GM23338 (cell line): ENCODE measurements at regions not wholly inside any gene's neighbourhood (a gene's known extent, or its start where the extent isn't known, plus 50 kb on each side); places are given as distances from the start of the nearest gene placed in this dataset.

Experiments
- ATAC-seq: fragments of 200-7000 bp; cut with Tn5 transposase; 3 replicates; pipeline ENCODE4 v1.9.1; 2020
- DNase-seq: peaks from one replicate; pipeline ENCODE4 v3.0.0-alpha.2; 2015; ENCODE audit warnings: low spot score
- H2AFZ ChIP-seq: fragments of 200-600 bp; sonication (generic); 2 replicates; pipeline ENCODE4 v1.8.0; 2016; ENCODE audit warnings: antibody characterized with exemption, mild to moderate bottlenecking, moderate library complexity
- H3F3A ChIP-seq: fragments of 200-600 bp; sonication (generic); replicated peaks from 2 replicates; pipeline ENCODE4 v1.8.0; 2017; ENCODE audit warnings: antibody characterized with exemption, mixed run types, low read depth
- H3K27ac ChIP-seq: fragments of 200-600 bp; sonication (generic); 2 replicates; pipeline ENCODE4 v1.6.1; 2016; ENCODE audit warnings: low read depth
- H3K27me3 ChIP-seq: fragments of 200-600 bp; sonication (generic); 2 replicates; pipeline ENCODE4 v1.8.0; 2016; ENCODE audit warnings: mild to moderate bottlenecking, mixed run types, moderate library complexity; ENCODE audit not compliant: insufficient read depth
- H3K36me3 ChIP-seq: fragments of 200-600 bp; sonication (generic); 2 replicates; pipeline ENCODE4 v1.8.0; 2016; ENCODE audit warnings: mild to moderate bottlenecking; ENCODE audit not compliant: insufficient read depth
- H3K4me1 ChIP-seq: fragments of 200-600 bp; sonication (generic); 2 replicates; pipeline ENCODE4 v1.8.0; 2016; ENCODE audit warnings: mild to moderate bottlenecking, moderate library complexity; ENCODE audit not compliant: insufficient read depth
- H3K4me2 ChIP-seq: fragments of 200-600 bp; sonication (generic); 2 replicates; pipeline ENCODE4 v1.7.1; 2017; ENCODE audit warnings: mixed run types
- H3K4me3 ChIP-seq: fragments of 200-600 bp; sonication (generic); 2 replicates; pipeline ENCODE4 v1.6.1; 2016; ENCODE audit warnings: mixed run types
- H3K79me2 ChIP-seq: fragments of 200-600 bp; sonication (generic); replicated peaks from 2 replicates; pipeline ENCODE4 v1.8.0; 2017; ENCODE audit warnings: mild to moderate bottlenecking; ENCODE audit not compliant: insufficient read depth
- H3K9me2 ChIP-seq: fragments of 200-600 bp; sonication (generic); 2 replicates; pipeline ENCODE4 v1.8.0; 2017; ENCODE audit not compliant: insufficient read depth
- H4K20me1 ChIP-seq: fragments of 200-600 bp; sonication (generic); replicated peaks from 2 replicates; pipeline ENCODE4 v1.8.0; 2017; ENCODE audit warnings: mild to moderate bottlenecking; ENCODE audit not compliant: insufficient read depth
- H3K27ac Mint-ChIP-seq: 2 replicates; pipeline ENCODE4 v1.8.0; 2020; ENCODE audit warnings: inconsistent platforms, mild to moderate bottlenecking, moderate library complexity, mixed read lengths
- H3K27me3 Mint-ChIP-seq: 3 replicates; pipeline ENCODE4 v1.8.0; 2022; ENCODE audit warnings: low read depth, mild to moderate bottlenecking, moderate library complexity, mixed read lengths, inconsistent platforms; ENCODE audit not compliant: insufficient read depth, poor library complexity
- H3K36me3 Mint-ChIP-seq: 3 replicates; pipeline ENCODE4 v1.8.0; 2021; ENCODE audit warnings: low read depth, mild to moderate bottlenecking, inconsistent platforms, moderate library complexity, mixed read lengths
- H3K4me1 Mint-ChIP-seq: 3 replicates; pipeline ENCODE4 v1.8.0; 2020; ENCODE audit warnings: mild to moderate bottlenecking, inconsistent platforms, mixed read lengths
- H3K4me3 Mint-ChIP-seq: 3 replicates; pipeline ENCODE4 v1.8.0; 2021; ENCODE audit warnings: moderate library complexity, mild to moderate bottlenecking, inconsistent platforms, mixed read lengths
- H3K9me3 Mint-ChIP-seq: 3 replicates; pipeline ENCODE4 v1.8.0; 2020; ENCODE audit warnings: moderate library complexity, mild to moderate bottlenecking, inconsistent platforms, mixed read lengths
- CREB1 ChIP-seq: fragments of 250-450 bp; sonication (Bioruptor Pico); IDR thresholded peaks from 2 replicates; pipeline ENCODE4 v1.5.0; 2020; ENCODE audit warnings: low read depth, mild to moderate bottlenecking, moderate library complexity
- CTCF ChIP-seq, 2 experiments: fragments of 200-600 bp in 1 of 2; sonication (generic) in 1 of 2; conservative IDR thresholded peaks; 2 replicates each; pipeline versions ENCODE4 v1.5.1 to v1.6.1; 2016 to 2017; ENCODE audit warnings: antibody characterized with exemption in 2 of 2, low read depth in 2 of 2, mild to moderate bottlenecking in 2 of 2, moderate library complexity in 1 of 2
- EZH2 ChIP-seq: fragments of 200-600 bp; sonication (generic); IDR thresholded peaks from one replicate; pipeline ENCODE4 v1.8.0; 2017; ENCODE audit warnings: antibody characterized with exemption, mild to moderate bottlenecking, low read depth; ENCODE audit not compliant: unreplicated experiment
- EZH2phosphoT487 ChIP-seq: fragments of 200-600 bp; sonication (generic); IDR thresholded peaks from one replicate; pipeline ENCODE4 v1.8.1; 2018; ENCODE audit warnings: antibody characterized with exemption; ENCODE audit not compliant: unreplicated experiment
- JUNB ChIP-seq: IDR thresholded peaks from one replicate; pipeline ENCODE4 v1.6.1; 2016; ENCODE audit warnings: antibody characterized with exemption; ENCODE audit not compliant: unreplicated experiment
- NANOG ChIP-seq: IDR thresholded peaks from 2 replicates; pipeline ENCODE4 v1.6.1; 2016; ENCODE audit warnings: antibody characterized with exemption, borderline replicate concordance
- POLR2AphosphoS5 ChIP-seq: IDR thresholded peaks from 2 replicates; pipeline ENCODE4 v1.6.1; 2016; ENCODE audit warnings: antibody characterized with exemption, low read depth
- STAT1 ChIP-seq: IDR thresholded peaks from one replicate; pipeline ENCODE4 v1.6.1; 2016; ENCODE audit warnings: antibody characterized with exemption; ENCODE audit not compliant: unreplicated experiment
- ZNF114 ChIP-seq: fragments of 250-450 bp; sonication (Bioruptor Pico); IDR thresholded peaks from 2 replicates; pipeline ENCODE4 v1.5.0; 2020; ENCODE audit warnings: mild to moderate bottlenecking, moderate library complexity
- ZNF331 ChIP-seq: fragments of 250-450 bp; sonication (Bioruptor Pico); IDR thresholded peaks from 2 replicates; pipeline ENCODE4 v1.5.0; 2020; ENCODE audit warnings: low read depth, mild to moderate bottlenecking, moderate library complexity
- TF ChIP-seq, protein P1 (sequence below): fragments of 250-450 bp; sonication (Bioruptor Pico); IDR thresholded peaks from 2 replicates; pipeline ENCODE4 v1.5.0; 2020; ENCODE audit warnings: mild to moderate bottlenecking, moderate library complexity
- TF ChIP-seq, protein P2 (sequence below): IDR thresholded peaks from 2 replicates; pipeline ENCODE4 v1.6.1; 2016; ENCODE audit warnings: antibody characterized with exemption
- TF ChIP-seq, protein P3 (sequence below): IDR thresholded peaks from one replicate; pipeline ENCODE4 v1.6.1; 2018; ENCODE audit warnings: antibody characterized with exemption; ENCODE audit not compliant: unreplicated experiment

- Mint-ChIP-seq H3K36me3 (no peaks in the 10 kb centered on the region; the same call in 2 of the 3 replicates), H3K27me3 (peaks cover 4% of the 10 kb centered on the region), H3K9me3 (no peaks in the 10 kb centered on the region; the same call in 1 of the 3 replicates), H3K4me3 (no peak overlapping the region), H3K4me1 (peaks cover 13% of the 10 kb centered on the region), H3K27ac (no peak overlapping the region)
- Histone ChIP-seq H3K4me2 (no peak overlapping the region), H3K27me3 (no peaks in the 10 kb centered on the region), H3K27ac (no peak overlapping the region), H3K4me3 (no peak overlapping the region), H3K79me2 (no peaks in the 10 kb centered on the region), H3K36me3 (no peaks in the 10 kb centered on the region), H4K20me1 (no peaks in the 10 kb centered on the region), H2AFZ (no peak overlapping the region), H3K9me2 (no peaks in the 10 kb centered on the region), H3F3A (no peaks in the 10 kb centered on the region), H3K4me1 (peaks cover 4% of the 10 kb centered on the region)
- DNase-seq: no peak
- TF ChIP-seq, protein P1, sequence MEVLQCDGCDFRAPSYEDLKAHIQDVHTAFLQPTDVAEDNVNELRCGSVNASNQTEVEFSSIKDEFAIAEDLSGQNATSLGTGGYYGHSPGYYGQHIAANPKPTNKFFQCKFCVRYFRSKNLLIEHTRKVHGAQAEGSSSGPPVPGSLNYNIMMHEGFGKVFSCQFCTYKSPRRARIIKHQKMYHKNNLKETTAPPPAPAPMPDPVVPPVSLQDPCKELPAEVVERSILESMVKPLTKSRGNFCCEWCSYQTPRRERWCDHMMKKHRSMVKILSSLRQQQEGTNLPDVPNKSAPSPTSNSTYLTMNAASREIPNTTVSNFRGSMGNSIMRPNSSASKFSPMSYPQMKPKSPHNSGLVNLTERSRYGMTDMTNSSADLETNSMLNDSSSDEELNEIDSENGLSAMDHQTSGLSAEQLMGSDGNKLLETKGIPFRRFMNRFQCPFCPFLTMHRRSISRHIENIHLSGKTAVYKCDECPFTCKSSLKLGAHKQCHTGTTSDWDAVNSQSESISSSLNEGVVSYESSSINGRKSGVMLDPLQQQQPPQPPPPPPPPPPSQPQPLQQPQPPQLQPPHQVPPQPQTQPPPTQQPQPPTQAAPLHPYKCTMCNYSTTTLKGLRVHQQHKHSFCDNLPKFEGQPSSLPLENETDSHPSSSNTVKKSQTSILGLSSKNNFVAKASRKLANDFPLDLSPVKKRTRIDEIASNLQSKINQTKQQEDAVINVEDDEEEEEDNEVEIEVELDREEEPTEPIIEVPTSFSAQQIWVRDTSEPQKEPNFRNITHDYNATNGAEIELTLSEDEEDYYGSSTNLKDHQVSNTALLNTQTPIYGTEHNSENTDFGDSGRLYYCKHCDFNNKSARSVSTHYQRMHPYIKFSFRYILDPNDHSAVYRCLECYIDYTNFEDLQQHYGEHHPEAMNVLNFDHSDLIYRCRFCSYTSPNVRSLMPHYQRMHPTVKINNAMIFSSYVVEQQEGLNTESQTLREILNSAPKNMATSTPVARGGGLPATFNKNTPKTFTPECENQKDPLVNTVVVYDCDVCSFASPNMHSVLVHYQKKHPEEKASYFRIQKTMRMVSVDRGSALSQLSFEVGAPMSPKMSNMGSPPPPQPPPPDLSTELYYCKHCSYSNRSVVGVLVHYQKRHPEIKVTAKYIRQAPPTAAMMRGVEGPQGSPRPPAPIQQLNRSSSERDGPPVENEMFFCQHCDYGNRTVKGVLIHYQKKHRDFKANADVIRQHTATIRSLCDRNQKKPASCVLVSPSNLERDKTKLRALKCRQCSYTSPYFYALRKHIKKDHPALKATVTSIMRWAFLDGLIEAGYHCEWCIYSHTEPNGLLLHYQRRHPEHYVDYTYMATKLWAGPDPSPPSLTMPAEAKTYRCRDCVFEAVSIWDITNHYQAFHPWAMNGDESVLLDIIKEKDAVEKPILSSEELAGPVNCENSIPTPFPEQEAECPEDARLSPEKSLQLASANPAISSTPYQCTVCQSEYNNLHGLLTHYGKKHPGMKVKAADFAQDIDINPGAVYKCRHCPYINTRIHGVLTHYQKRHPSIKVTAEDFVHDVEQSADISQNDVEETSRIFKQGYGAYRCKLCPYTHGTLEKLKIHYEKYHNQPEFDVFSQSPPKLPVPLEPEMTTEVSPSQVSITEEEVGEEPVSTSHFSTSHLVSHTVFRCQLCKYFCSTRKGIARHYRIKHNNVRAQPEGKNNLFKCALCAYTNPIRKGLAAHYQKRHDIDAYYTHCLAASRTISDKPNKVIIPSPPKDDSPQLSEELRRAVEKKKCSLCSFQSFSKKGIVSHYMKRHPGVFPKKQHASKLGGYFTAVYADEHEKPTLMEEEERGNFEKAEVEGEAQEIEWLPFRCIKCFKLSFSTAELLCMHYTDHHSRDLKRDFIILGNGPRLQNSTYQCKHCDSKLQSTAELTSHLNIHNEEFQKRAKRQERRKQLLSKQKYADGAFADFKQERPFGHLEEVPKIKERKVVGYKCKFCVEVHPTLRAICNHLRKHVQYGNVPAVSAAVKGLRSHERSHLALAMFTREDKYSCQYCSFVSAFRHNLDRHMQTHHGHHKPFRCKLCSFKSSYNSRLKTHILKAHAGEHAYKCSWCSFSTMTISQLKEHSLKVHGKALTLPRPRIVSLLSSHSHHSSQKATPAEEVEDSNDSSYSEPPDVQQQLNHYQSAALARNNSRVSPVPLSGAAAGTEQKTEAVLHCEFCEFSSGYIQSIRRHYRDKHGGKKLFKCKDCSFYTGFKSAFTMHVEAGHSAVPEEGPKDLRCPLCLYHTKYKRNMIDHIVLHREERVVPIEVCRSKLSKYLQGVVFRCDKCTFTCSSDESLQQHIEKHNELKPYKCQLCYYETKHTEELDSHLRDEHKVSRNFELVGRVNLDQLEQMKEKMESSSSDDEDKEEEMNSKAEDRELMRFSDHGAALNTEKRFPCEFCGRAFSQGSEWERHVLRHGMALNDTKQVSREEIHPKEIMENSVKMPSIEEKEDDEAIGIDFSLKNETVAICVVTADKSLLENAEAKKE (CRISPR knock-in tag): no peak
- no peak for TF ChIP-seq ZNF114
- no peak for TF ChIP-seq EZH2
- TF ChIP-seq, protein P2, sequence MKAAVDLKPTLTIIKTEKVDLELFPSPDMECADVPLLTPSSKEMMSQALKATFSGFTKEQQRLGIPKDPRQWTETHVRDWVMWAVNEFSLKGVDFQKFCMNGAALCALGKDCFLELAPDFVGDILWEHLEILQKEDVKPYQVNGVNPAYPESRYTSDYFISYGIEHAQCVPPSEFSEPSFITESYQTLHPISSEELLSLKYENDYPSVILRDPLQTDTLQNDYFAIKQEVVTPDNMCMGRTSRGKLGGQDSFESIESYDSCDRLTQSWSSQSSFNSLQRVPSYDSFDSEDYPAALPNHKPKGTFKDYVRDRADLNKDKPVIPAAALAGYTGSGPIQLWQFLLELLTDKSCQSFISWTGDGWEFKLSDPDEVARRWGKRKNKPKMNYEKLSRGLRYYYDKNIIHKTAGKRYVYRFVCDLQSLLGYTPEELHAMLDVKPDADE: no peak
- TF ChIP-seq STAT1: no peak
- TF ChIP-seq EZH2phosphoT487: no peak
- TF ChIP-seq POLR2AphosphoS5: no peak
- TF ChIP-seq, protein P3, sequence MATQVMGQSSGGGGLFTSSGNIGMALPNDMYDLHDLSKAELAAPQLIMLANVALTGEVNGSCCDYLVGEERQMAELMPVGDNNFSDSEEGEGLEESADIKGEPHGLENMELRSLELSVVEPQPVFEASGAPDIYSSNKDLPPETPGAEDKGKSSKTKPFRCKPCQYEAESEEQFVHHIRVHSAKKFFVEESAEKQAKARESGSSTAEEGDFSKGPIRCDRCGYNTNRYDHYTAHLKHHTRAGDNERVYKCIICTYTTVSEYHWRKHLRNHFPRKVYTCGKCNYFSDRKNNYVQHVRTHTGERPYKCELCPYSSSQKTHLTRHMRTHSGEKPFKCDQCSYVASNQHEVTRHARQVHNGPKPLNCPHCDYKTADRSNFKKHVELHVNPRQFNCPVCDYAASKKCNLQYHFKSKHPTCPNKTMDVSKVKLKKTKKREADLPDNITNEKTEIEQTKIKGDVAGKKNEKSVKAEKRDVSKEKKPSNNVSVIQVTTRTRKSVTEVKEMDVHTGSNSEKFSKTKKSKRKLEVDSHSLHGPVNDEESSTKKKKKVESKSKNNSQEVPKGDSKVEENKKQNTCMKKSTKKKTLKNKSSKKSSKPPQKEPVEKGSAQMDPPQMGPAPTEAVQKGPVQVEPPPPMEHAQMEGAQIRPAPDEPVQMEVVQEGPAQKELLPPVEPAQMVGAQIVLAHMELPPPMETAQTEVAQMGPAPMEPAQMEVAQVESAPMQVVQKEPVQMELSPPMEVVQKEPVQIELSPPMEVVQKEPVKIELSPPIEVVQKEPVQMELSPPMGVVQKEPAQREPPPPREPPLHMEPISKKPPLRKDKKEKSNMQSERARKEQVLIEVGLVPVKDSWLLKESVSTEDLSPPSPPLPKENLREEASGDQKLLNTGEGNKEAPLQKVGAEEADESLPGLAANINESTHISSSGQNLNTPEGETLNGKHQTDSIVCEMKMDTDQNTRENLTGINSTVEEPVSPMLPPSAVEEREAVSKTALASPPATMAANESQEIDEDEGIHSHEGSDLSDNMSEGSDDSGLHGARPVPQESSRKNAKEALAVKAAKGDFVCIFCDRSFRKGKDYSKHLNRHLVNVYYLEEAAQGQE: no peak
- TF ChIP-seq CREB1 (CRISPR knock-in tag): no peak
- TF ChIP-seq CTCF (conservative IDR thresholded peaks at IDR 0.05; ENCODE audit: low read depth in 2 of 2): no peak
- TF ChIP-seq ZNF331 (CRISPR knock-in tag): no peak
- TF ChIP-seq NANOG: no peak
- no peak for TF ChIP-seq JUNB
- ATAC-seq: no peak
These were observed 100.1 kb upstream of the ATXN3L start for GRCh38 chrX:13419918-13420317.
